ENCODE measurements at regions not wholly inside any gene's neighbourhood (a gene's known extent, or its start where the extent isn't known, plus 50 kb on each side); places are given as distances from the start of the nearest gene placed in this dataset.

DNA sequence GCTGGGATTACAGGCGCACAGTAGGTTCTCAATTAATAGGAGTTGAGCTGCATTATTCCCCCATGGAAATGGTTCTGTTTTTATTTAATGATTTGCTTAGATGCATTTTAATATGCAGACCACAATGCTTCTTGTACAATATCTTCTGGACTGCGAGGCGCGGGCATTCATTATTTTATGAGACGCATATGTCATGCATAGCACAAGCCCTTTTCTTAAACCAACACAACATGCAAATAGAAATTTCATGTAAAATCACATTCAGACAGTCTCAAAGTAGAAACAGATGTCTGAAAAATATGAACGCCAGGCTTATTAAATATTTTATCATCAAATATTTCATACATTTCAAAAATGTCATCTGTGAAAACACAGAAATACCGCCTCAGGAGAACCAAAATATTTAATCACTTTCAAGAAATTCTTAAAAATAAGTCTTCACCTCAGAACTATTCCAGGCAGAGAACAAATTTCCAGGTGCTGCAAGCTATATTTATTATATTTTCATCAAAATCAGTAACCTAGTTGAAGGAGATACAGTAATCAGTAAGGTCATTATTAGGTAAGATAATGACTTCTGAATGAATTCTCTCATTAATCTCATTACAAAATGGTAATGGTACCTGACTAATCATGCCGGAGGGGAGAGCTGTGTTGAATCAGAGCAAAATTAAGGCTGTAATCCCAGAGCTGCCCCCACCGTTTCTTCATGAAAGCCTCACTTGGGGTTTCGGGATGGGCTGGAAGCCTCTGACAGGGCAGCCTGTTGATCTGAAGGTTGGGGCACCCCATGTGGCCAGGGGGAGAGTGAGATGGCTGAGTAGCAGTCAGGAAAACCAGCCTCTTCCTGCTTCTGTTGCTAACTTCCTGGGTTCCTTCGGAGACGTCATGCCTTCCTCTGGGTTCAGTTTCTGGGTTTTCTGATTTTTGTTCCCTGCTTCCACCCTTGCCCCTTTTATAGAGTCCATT is 133.9 kb upstream of the ZNF618 start:
- no peak for DNase-seq

- no peak for DNase-seq
These were observed 133.2 kb upstream of the ZNF618 start for GRCh38 chr9:113742878-113743277.

- DNase-seq: no peak
These were observed 129.6 kb upstream of the ZNF618 start for GRCh38 chr9:113746486-113746885.

- no peak for DNase-seq
These were observed 128.0 kb upstream of the ZNF618 start for GRCh38 chr9:113748135-113748534.

DNA sequence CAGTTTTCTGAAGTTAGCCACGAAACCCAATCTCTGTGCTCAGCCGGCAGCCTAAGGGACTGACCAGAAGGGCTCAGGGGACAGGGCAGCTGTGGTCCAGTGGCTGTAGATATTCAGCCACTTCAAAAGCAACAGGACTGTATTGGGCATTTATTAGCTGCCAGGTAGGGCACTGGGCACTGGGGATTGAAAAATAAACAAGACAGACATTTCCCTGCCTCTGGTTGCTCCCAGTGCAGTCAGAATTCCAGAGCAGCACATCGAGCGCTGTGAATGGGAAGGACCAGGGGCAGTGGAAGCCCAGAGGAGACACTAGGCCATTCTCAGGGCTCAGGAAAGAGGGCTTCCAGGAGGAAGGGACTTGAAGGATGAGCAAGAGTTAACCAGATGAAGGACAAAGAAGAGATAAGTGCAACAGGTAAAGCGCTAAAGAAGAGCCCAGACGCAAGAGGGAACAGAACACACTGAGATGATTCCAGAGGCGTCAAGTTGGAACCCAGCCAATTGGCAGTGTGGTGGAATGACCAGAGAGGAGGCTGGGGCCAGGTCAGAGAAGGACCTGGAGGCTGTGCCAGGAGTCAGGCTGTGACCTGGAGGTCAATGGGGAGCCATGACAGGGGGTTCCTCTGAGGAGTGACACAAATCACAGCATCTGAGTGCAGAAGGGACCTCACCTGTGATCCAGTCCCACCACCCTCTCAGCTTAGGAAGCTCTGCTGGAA is 122.5 kb upstream of the ZNF618 start:
- no peak for DNase-seq

DNA sequence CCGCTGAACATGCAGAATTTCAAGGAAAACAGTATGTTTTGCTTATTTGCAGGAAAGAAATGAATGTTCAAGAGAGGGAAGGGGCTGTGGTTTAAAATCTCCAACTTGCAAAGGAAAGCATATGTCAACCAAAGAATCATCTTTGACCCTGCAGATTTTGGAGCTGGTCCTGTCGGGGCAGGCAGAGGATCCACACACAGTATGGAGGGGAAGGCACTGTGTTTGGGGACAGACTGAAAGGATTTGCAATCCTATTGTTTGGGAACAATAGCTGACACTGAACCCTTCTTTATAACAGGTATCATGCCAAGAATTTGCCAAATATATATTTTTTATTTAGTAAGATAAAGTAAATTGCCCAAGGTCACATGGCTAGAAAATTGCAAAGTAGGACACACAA is 121.4 kb upstream of the ZNF618 start:
- no peak for DNase-seq

GRCh38 chr9:113755433-113755832 is 120.7 kb upstream of the ZNF618 start:
- DNase-seq: no peak

DNA sequence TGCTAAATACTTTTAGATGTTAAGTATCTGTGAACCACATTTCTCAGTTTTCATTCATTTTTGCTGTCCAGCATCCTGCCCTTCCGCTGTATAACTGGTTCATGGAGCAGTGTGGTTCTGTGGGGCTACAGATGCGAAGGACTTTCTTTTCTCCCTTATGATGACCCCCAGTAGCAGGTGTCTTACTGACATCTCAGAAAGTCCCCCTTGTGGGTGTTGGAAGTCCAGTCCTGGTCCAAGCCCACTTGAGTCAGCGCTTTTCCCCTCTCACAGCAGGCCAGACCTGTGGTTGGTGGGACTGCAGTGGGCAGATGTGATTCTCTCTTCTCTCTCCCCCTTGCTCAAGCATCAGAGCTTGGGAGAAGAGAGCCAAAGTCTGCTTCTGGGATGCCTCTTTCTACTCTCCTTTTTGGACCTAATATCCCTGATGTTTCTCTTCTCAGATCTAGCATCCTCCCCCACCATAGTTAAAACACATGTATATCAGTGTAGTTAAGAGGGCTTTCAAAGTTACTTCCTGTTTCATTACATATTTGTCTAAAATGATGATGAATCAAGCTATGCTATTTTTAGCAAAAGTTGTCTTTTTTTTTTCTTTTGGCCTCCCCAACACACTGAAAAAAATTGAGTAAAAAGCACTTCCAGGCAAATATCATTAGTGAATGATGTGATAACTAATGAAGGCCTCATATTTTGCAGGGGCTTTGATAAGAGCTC is 119.5 kb upstream of the ZNF618 start:
- no peak for DNase-seq

- no peak for DNase-seq
These were observed 112.7 kb upstream of the ZNF618 start for GRCh38 chr9:113763429-113763828.

GRCh38 chr9:113764572-113764971 is 111.5 kb upstream of the ZNF618 start:
- no peak for DNase-seq

- no peak for DNase-seq
These were observed 106.7 kb upstream of the ZNF618 start for GRCh38 chr9:113769412-113769811.

DNA sequence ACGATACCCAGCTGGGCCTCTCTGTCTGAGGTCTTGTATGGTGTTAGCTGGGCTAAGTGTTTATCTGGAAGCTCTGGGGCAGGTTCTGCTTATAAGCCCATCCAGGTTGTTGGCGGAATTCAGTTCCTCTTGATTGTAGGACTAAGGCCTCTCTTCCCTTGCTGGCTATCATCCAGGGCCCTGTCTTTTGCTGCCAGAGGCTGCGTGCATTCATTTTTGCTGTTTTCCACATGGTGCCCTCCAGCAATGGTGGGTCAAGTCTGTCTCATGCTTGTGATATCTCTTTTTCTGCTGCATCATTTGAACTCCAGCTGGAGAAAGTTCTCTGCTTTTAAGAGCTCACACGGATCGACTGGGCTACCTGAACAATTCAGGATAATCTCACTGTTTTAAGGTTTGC is 105.7 kb upstream of the ZNF618 start:
- DNase-seq: no peak

GRCh38 chr9:113771199-113771598 is 104.9 kb upstream of the ZNF618 start:
- no peak for DNase-seq

DNA sequence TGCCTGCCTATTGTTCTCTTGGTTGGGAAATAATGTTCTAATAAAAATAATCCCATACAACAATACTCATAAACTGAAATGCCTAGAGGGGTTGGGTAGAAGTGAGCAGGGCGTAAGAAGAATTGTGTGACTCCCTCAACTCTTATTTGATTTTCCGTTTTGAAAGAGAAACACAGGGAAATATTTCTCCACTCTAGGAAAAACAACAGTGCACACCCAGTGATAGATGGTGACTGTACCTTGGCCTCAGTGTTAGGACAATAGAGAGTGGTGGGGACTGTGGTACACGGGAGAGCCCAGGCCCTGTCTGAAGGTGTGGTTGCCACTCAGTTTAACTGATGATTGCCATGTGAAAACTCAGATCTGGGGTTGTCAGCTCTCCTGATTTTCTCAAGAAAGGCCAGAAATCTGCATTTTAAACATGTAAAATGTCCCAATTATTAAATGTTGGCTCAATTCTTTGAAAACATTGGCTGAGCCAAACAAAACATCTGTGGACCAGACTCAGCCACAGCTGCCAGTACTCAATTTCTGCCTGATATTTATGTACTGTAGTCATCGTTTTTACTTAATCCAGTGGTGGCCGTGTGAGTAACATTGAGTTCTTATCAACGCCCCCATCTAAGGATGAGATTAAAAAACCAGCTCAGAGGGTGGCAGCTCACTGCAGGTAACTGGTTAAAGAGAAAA is 103.8 kb upstream of the ZNF618 start:
- no peak for DNase-seq

DNA sequence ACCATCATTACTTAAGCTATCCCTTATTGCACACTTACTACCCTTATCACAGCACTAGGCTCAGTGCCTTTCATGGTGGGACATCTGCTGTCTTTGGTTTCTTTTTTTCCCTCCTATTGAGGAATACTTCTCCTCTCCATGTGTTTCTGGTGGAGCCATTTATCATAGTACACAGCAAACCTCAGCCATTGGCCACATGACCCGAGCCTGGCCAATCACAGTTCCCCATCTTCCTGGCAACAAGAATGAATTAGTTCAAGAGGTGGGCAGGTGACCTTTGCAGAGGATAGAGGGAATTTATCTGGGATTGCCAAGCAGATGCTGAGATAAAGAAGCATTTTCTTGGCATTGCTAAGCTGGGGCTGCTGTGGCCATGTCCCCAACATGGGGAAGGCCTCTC is 101.1 kb upstream of the ZNF618 start:
- DNase-seq: no peak

- no peak for DNase-seq
These were observed 100.4 kb upstream of the ZNF618 start for GRCh38 chr9:113775749-113776148.

GRCh38 chr9:113776194-113776593 is 99.9 kb upstream of the ZNF618 start:
- DNase-seq: no peak

- DNase-seq: no peak
These were observed 94.7 kb upstream of the ZNF618 start for GRCh38 chr9:113781381-113781780.

GRCh38 chr9:113781896-113782295 is 94.2 kb upstream of the ZNF618 start:
- DNase-seq: no peak

DNA sequence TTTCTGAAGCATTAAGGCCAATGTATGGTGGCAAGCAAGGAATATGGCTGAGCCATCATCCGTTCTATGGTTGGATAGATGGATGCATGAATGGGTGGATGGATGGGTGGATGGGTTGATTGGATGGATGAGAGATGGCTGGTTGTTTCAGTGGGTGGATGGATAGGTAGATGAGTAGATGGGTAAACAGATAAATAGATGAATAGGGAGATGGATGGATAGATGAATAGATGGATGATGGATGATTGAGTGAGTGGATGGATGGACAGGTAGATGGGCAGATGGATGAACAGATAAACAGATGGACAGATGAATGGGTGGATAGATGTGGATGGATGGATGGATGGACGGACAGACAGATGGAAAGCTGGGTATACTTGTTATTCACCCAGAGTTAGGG is 92.6 kb upstream of the ZNF618 start:
- no peak for DNase-seq

DNA sequence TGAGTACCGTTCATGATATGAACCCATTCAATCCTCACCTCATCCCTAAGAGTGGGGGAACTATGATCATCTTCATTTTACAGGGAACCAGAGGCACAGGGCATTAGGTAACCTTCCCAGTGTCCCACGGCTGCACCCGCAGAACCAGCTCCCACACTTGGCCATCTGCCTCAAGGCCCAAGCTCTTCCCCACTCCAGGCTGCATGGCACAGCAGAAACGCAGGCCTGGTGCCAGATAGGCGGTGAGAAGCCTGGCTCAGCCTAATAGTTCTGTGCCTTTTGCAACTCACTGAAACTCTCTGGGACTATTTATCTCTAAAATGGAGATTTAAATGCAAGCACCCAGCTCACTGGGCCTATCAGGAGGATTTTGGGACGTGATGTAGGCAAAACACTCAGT is 90.8 kb upstream of the ZNF618 start:
- no peak for DNase-seq

DNA sequence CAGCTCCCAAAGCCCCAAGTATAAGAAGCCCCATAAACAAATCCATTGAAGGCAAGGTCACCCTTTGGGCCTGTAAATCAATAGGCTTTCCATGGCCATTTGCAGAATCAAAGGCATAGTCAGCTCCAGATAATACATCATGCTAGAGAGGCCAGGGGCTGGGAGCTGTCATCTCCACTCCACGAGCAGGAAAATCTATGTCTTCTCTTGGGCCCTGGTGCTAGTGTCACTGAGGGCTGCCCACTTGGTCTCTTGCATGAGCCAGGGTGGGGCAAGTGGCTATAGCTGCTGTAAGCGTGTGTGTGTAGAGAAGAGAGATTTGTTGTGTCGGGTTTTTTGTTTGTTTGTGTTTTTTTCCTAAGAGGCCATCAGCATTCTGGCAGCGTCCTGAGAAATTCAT is 90.0 kb upstream of the ZNF618 start:
- no peak for DNase-seq

DNA sequence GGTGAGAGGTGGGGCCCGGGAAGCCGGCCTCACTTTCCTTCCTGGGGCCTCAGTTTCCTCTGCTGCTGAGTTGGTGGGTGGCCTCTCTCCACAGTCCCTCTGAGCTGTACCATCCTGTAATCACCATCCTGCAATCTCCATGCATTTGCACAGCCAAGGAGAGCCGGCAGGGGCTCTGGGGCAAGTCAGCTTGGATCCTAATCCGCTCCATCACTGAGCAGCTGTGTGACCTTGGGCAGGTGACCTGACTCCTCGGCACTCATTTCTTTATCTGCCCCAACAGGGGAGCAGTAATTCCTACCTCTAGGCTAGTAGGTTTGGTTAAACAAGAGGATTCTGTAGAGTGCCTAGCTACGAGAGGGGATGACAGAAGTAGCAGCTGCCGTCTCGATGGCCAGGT is 88.2 kb upstream of the ZNF618 start:
- DNase-seq: no peak
